T-helper 17 cell (primary cell): ENCODE measurements at regions not wholly inside any gene's neighbourhood (a gene's known extent, or its start where the extent isn't known, plus 50 kb on each side); places are given as distances from the start of the nearest gene placed in this dataset.
"Not testable (repeated sequence)": the region's sequence is repeated elsewhere in the genome, so short reads cannot be mapped to it uniquely, and the experiment has no call there.

Experiments
- ATAC-seq: fragments of 150-1000 bp; cut with Tn5 transposase; 2 replicates; pipeline ENCODE4 v1.10.0; 2021; ENCODE audit warnings: mild to moderate bottlenecking, moderate library complexity
- DNase-seq, 3 donors: peaks; one replicate each; pipeline versions ENCODE4 v3.0.0 to v3.0.0-alpha.2; 2020 to 2021
- H3K9me3 ChIP-seq: one replicate; pipeline ENCODE4 v1.7.0; 2013; ENCODE audit warnings: low read length, mild to moderate bottlenecking; ENCODE audit not compliant: control insufficient read depth, poor library complexity, severe bottlenecking
- H3K27ac Mint-ChIP-seq: one replicate; pipeline ENCODE4 v1.8.0; 2022; ENCODE audit warnings: mild to moderate bottlenecking, moderate library complexity, mixed read lengths
- H3K27me3 Mint-ChIP-seq: one replicate; pipeline ENCODE4 v1.8.0; 2022; ENCODE audit warnings: mixed read lengths
- H3K36me3 Mint-ChIP-seq: one replicate; pipeline ENCODE4 v1.8.0; 2022; ENCODE audit warnings: low read depth, mixed read lengths
- H3K4me1 Mint-ChIP-seq: one replicate; pipeline ENCODE4 v1.8.0; 2022; ENCODE audit warnings: mild to moderate bottlenecking, mixed read lengths
- H3K4me3 Mint-ChIP-seq: one replicate; pipeline ENCODE4 v1.8.0; 2022; ENCODE audit warnings: mild to moderate bottlenecking, moderate library complexity, mixed read lengths

DNA sequence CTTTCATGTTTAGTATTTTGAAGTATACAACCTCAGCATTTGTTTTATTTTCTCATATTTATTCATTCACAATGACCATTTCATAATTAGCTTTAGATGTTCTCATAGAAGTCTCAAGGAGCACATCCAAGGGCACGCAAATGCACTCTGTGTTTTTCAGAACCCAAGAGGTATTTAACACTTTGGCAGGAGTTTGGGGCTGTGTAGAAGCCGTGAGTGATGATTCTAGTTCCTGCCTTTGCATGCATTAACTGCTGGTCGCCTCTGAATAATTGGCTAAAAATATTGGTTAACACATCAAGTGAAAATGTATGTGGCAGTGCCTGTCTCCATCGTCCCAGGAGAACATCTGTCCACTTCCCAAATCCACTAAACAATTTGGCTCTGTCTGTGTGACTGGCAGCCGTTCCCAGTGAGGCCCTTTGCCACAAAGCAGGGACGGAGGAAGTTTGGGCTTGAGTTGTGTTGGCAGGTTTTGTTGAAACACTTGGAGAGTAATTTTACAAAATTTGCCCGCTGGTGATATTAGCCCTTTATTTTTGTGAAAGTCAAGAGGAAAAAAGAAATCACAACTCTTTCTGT is 730.7 kb upstream of the SLIT2 start:
- H3K4me1 Mint-ChIP-seq: no peaks in the 10 kb centered on the region

DNA sequence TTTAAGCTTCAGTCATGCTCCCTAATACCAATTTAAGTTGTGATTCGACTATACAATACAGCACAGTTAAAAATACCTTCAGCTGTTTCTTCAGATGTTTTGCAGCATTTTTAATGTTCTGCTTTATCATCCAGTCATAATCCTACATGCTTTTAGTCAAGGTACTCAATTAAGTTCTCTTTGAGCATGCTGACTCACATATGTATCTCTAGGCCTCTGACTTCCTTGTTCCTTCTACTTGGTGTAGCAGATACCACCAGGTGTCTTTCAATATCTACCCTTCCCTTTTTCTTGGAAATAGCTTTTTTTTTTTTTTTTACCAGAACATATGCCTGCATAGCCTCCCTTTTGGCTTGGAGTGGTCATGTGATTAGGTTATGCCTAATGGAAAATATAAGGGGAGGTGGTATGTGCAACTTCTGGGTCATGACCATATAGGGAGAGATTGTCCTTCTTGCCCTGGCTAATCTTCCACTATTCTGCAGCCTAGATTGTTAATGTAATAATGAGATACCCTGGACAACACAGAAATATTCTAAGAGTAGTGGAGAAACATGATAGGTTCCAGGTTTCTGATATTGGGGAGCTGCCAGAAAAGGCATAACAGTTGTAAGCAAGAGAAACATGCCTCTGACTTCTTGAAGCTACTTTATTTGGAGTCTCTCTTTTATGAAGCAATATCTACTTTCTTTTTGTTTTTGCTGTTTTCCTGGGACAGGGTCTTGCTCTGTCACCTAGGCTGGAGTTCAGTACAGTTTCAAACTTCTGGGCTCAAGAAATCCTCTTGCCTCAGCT is 737.2 kb upstream of the SLIT2 start:
- no peak overlapping the region for H3K4me3 Mint-ChIP-seq
- no peaks in the 10 kb centered on the region for H3K4me1 Mint-ChIP-seq
- no peaks in the 10 kb centered on the region for H3K36me3 Mint-ChIP-seq
- H3K27ac Mint-ChIP-seq: no peak overlapping the region
- ATAC-seq: no peak
- no peak for DNase-seq
- no peaks in the 10 kb centered on the region for H3K27me3 Mint-ChIP-seq
- no peaks in the 10 kb centered on the region for H3K9me3 ChIP-seq

More for the DNA sequence above, 730.7 kb upstream of the SLIT2 start:
- Mint-ChIP-seq H3K36me3 (no peaks in the 10 kb centered on the region), H3K27me3 (no peaks in the 10 kb centered on the region), H3K4me3 (no peak overlapping the region), H3K27ac (no peak overlapping the region)
- H3K9me3 ChIP-seq: no peaks in the 10 kb centered on the region
- DNase-seq (no peak), ATAC-seq (no peak)

DNA sequence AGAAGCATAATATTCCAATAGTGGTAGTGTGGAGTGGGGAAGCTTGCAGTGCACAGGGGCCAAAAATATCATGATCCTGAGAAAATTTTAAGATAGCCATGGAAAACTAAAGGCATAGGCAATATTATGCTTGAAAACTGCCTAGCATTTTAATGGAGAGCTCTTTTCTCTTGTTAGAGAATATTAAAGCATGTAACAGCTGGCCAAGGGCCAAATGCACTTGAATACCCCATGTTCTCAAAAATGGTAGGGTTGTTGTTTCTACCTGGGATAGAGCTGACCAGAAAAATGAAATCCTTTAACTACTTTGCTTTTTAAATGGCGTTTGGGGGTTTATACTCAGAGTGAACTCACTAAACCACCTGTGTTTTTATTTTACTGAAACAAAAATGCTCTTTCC is 739.6 kb upstream of the SLIT2 start:
- no peak for ATAC-seq

DNA sequence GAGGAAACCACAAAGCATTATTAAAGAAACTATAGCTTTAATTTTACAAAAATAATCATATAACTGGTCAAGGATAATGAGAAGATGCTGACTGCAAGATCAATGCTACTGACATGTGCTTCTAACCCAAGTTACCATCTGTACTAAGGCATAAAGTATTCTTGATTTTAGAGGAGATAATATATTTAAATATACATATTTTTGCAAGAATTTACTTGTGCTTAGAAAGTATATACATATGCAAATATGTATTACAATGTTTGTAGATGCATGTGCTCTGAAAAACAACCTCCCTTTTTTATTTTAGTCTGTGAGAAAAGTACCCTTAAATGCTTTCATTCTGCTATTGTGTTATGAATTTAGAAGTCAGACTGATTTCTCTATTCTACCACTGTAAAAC is 740.7 kb upstream of the SLIT2 start:
- DNase-seq: no peak
- ATAC-seq: no peak
- Mint-ChIP-seq H3K4me1 (no peaks in the 10 kb centered on the region), H3K27me3 (no peaks in the 10 kb centered on the region), H3K36me3 (no peaks in the 10 kb centered on the region), H3K4me3 (no peak overlapping the region), H3K27ac (no peak overlapping the region)
- no peaks in the 10 kb centered on the region for H3K9me3 ChIP-seq

More for the DNA sequence above, 739.6 kb upstream of the SLIT2 start:
- H3K4me3 Mint-ChIP-seq: no peak overlapping the region
- H3K36me3 Mint-ChIP-seq: no peaks in the 10 kb centered on the region
- no peaks in the 10 kb centered on the region for H3K4me1 Mint-ChIP-seq
- no peaks in the 10 kb centered on the region for H3K9me3 ChIP-seq
- H3K27me3 Mint-ChIP-seq: no peaks in the 10 kb centered on the region
- no peak for DNase-seq
- H3K27ac Mint-ChIP-seq: no peak overlapping the region

DNA sequence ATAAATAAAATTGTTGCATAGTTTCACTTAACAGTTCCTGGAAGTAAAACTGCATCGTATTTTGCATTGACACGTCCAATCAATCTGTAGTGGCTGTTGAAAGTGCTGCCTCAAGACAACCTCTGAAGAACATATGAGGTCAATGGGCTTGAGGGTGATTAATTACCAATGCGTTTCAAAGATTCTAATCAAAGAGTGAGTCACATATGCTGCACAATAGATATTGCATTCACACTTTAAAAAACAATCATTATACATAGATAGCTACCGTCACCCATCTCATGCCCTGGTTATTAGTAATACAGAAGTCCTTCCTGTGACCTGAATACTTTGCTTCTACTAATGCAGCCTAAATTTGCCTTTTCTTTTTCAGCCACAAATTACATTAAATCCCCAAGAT is 743.3 kb upstream of the SLIT2 start:
- DNase-seq: no peak
- H3K4me3 Mint-ChIP-seq: no peak overlapping the region
- H3K27me3 Mint-ChIP-seq: no peaks in the 10 kb centered on the region
- H3K4me1 Mint-ChIP-seq: no peaks in the 10 kb centered on the region
- no peaks in the 10 kb centered on the region for H3K9me3 ChIP-seq
- H3K36me3 Mint-ChIP-seq: no peaks in the 10 kb centered on the region
- no peak for ATAC-seq
- no peak overlapping the region for H3K27ac Mint-ChIP-seq

DNA sequence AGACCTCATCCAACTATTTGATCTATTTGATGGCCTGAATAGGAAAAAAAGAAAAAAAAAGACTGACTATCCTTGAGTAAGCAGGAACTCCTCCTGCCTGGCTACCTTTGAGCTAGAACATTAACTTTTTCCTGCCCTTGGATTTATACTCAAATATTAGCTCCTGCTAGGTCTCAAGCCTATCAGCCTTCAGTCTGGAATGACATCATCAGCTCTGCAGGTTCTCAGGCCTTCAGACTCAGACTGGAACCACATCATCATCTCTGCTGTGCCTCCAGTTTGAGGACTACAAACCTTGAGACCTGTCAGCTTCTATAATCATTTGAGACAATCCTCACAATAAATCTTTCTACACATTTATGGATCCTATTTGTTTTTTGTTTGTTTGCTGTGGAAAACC is 754.0 kb upstream of the SLIT2 start:
- H3K27ac Mint-ChIP-seq: no peak overlapping the region
- H3K27me3 Mint-ChIP-seq: no peaks in the 10 kb centered on the region
- no peak overlapping the region for H3K4me3 Mint-ChIP-seq
- ATAC-seq: no peak
- H3K36me3 Mint-ChIP-seq: no peaks in the 10 kb centered on the region
- DNase-seq: no peak
- H3K4me1 Mint-ChIP-seq: no peaks in the 10 kb centered on the region
- H3K9me3 ChIP-seq: no peaks in the 10 kb centered on the region

DNA sequence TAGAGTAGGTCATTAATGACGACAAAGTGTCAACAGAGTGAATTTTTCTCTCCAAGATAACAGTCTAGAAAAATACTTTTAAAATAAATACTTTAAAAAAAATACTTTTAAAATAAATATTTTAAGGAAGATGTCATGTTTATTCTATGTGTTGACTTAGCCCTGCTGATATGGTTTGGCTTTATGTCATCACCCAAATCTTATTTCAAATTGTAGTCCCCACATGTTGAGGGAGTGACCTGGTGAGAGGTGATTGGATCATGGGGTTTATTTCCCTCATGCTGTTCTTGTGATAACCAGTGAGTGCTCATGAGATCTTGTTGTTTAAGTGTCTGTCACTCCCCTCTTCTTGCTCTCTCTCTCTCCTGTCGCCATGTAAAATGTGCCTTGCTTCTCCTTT is 754.9 kb upstream of the SLIT2 start:
- no peaks in the 10 kb centered on the region for H3K9me3 ChIP-seq
- Mint-ChIP-seq H3K36me3 (no peaks in the 10 kb centered on the region), H3K4me3 (no peak overlapping the region), H3K4me1 (no peaks in the 10 kb centered on the region), H3K27me3 (no peaks in the 10 kb centered on the region), H3K27ac (no peak overlapping the region)
- DNase-seq: no peak
- ATAC-seq: no peak

DNA sequence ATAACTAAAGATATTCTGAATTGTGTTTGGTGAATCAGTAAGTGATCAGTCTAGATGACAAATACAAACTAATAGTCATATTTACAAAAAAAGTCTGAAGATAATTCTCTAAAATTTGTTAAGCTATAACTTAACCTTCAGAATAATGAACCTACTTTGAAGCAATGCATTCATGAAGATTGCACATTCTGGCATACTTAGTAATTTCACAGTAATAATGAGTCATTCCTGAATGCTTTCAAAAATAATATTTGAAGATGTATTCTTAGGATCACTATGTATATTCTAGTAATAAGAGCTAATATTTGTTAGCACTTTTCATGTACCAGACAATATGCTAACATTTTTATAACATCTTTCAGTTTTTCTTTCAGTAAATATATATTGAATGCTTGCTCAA is 756.7 kb upstream of the SLIT2 start:
- Mint-ChIP-seq H3K36me3 (no peaks in the 10 kb centered on the region), H3K4me3 (no peak overlapping the region), H3K27ac (no peak overlapping the region), H3K27me3 (no peaks in the 10 kb centered on the region), H3K4me1 (no peaks in the 10 kb centered on the region)
- no peaks in the 10 kb centered on the region for H3K9me3 ChIP-seq
- DNase-seq: no peak
- no peak for ATAC-seq

DNA sequence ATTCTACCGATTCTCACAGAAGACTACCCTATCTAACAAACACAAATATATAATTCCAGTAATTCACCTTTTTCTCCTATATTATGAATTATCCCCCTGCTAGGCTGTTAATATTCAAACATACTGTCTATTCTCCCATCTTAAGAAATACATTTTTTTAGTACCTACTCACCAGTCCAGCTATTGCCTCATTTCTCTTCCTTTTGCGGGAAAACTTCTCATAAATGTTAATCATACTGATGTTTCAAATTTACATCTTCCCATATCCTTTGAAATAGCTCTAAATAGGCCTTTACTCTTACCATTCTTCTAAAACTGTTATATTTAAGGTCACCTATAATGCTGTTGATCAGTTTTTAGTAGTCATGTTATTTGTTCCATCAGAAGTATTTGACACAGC is 759.1 kb upstream of the SLIT2 start:
- Mint-ChIP-seq H3K4me1 (no peaks in the 10 kb centered on the region), H3K36me3 (no peaks in the 10 kb centered on the region), H3K4me3 (no peak overlapping the region), H3K27ac (no peak overlapping the region), H3K27me3 (no peaks in the 10 kb centered on the region)
- no peaks in the 10 kb centered on the region for H3K9me3 ChIP-seq
- DNase-seq (no peak), ATAC-seq (no peak)

DNA sequence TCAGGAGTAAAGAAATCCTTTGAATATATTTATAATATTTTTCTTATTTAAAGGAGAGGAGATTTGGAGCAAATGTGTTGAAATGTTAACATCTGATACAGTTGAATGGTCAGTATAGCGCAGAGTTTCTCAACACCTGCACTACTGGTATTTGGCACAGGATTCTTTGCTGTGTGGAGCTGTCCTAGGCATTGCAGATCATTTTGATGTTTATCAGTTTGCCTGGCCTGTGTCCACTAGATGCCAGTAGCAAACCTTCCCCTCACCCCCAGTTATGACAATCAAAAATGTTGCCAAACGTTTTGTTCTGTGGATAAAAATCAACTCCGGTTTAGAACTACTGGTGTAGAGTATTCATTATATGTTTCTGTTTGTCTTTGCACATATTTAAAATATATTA is 765.3 kb upstream of the SLIT2 start:
- Mint-ChIP-seq H3K27me3 (no peaks in the 10 kb centered on the region), H3K27ac (no peak overlapping the region), H3K36me3 (no peaks in the 10 kb centered on the region), H3K4me3 (no peak overlapping the region), H3K4me1 (no peaks in the 10 kb centered on the region)
- DNase-seq (no peak), ATAC-seq (no peak)
- no peaks in the 10 kb centered on the region for H3K9me3 ChIP-seq

DNA sequence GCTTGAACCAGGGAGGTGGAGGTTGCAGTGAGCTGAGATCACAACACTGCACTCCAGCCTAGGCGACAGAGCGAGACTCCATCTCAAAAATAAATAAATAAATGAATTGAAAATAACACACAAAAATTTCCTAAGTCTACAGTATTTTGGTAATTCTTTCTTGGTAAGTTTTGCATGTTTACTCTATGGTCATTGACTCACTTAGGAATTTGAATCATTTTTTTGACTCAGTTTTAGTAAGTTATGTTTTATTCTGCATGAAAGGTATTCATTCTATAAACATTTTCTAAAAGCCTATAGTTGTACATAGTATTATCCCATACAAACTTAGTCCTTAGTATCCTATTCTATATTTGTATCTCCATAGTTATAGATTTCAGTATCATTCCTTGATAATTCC is 772.9 kb upstream of the SLIT2 start:
- DNase-seq (no peak), ATAC-seq (no peak)
- H3K27me3 Mint-ChIP-seq: no peaks in the 10 kb centered on the region
- H3K4me1 Mint-ChIP-seq: no peaks in the 10 kb centered on the region
- no peaks in the 10 kb centered on the region for H3K9me3 ChIP-seq
- no peak overlapping the region for H3K27ac Mint-ChIP-seq
- no peak overlapping the region for H3K4me3 Mint-ChIP-seq
- no peaks in the 10 kb centered on the region for H3K36me3 Mint-ChIP-seq

DNA sequence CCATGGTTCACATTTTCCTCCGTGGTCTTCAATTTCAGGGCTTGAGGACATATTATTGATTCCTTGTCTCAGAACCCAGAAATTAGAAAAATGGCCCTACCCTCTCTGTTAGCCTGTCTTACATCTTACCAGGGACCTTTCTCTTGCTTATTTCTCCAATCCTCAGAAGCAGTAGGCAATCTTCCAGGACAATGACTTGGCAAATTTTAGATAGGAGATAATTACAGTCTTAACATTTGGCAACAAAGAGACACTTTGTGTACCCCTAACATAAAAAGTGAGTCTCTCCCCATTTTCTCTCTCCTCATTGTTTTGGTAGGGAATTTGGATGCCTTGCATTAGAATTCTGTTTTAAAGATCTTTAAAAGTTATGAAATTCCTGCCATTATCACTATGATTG is 778.1 kb upstream of the SLIT2 start:
- Mint-ChIP-seq H3K27me3 (no peaks in the 10 kb centered on the region), H3K4me3 (no peak overlapping the region), H3K36me3 (no peaks in the 10 kb centered on the region), H3K4me1 (no peaks in the 10 kb centered on the region), H3K27ac (no peak overlapping the region)
- no peak for DNase-seq
- no peak for ATAC-seq
- H3K9me3 ChIP-seq: no peaks in the 10 kb centered on the region

DNA sequence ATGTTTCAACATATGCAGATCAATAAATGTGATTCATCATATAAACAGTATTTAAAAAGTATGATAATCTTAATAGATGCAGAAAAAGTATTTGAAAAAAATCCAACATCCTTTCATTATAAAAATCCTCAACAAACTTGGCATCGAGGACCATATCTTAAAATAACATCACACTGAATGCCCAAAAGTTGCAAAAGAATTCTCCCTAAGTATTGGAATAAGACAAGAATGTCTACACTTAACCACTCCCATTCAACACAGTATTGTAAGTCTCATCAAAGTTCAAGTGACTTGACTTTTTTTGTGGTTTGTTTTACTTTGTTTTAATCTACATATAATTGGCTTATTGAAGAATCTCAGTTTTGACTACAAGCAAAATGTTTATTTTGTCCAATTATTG is 779.0 kb upstream of the SLIT2 start:
- no peaks in the 10 kb centered on the region for H3K27me3 Mint-ChIP-seq
- no peaks in the 10 kb centered on the region for H3K4me1 Mint-ChIP-seq
- H3K27ac Mint-ChIP-seq: no peak overlapping the region
- H3K36me3 Mint-ChIP-seq: no peaks in the 10 kb centered on the region
- H3K9me3 ChIP-seq: no peaks in the 10 kb centered on the region
- ATAC-seq (no peak), DNase-seq (no peak)
- H3K4me3 Mint-ChIP-seq: no peak overlapping the region

DNA sequence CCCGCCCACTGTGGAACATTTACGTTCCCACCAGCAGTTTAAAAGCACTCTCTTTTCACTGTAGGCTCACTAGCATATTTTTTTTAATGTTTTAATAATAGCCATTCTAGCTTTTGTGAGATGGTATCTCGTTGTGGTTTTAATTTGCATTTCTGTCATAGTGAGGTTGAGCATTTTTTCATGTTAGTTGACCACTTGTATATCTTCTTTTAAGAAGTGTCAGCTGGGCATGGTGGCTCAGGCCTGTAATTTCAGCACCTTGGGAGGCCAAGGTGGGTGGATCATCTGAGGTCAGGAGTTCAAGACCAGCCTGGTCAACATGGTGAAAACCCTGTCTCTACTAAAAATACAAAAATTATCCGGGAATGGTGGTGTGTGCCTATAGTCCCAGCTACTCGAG is 781.7 kb upstream of the SLIT2 start:
- not testable (repeated sequence) for H3K36me3 Mint-ChIP-seq, H3K4me3 Mint-ChIP-seq, H3K9me3 ChIP-seq, H3K27ac Mint-ChIP-seq, H3K27me3 Mint-ChIP-seq, ATAC-seq, H3K4me1 Mint-ChIP-seq, DNase-seq
